ENCODE measurements at regions not wholly inside any gene's neighbourhood (a gene's known extent, or its start where the extent isn't known, plus 50 kb on each side); places are given as distances from the start of the nearest gene placed in this dataset.

DNA sequence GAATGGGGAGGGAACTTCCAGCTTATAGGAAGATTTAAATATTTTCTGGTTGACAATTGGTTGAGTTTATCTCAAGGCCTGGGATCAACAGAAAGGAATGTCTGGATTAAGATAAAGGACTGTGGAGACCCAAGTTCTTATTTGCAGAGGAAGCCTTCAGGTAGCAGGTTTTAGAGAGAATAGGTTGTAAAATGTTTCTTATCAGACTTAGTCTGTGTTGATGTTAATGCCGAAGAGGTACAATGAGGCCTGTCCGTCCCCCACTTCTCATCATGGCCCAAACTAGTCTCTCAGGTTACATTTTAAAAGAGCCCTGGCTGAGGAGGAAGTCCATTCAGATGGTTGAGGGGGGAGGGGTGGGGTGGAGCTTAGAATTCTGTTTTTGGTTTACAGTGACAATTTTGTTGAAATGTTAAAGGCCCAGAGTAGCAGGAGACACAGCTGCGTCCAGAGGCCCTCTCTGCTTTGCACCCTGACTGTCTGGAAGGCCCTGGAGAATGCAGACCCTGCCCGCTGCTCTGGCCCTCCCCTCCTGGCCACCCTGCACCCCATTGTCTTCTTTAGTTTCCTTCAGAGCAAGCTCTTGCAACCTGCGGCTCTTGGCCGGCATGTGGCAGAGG is 672.5 kb upstream of the TMEM132C start:
- H3K4me3 ChIP-seq (ENCODE audit: low read length in 2 of 2), result no peak overlapping the region
- H3K9me3 ChIP-seq (replicated peaks in 1 of 2; ENCODE audit: control insufficient read depth in 2 of 2, insufficient read depth in 1 of 2, low read depth in 1 of 2, low read length in 2 of 2), result no peaks in the 10 kb centered on the region

GRCh38 chr12:127595506-127595905 is 671.5 kb upstream of the TMEM132C start:
- Histone ChIP-seq H4K91ac (ENCODE audit: low read depth, low read length, poor library complexity) (no peak overlapping the region), H3K27me3 (ENCODE audit: control insufficient read depth in 3 of 3, insufficient read depth in 3 of 3, low read depth in 1 of 3, low read length in 3 of 3) (no peaks in the 10 kb centered on the region), H2BK15ac (ENCODE audit: low read length) (no peak overlapping the region), H2BK120ac (ENCODE audit: low read depth, low read length) (no peak overlapping the region), H3K14ac (ENCODE audit: low read length) (no peak overlapping the region), H3K27ac (replicated peaks; ENCODE audit: low read length) (no peak overlapping the region), H3K18ac (ENCODE audit: low read length) (no peak overlapping the region), H2AK5ac (ENCODE audit: low read depth, low read length) (no peak overlapping the region), H3K36me3 (replicated peaks in 1 of 2; ENCODE audit: control insufficient read depth in 2 of 2, insufficient read depth in 2 of 2, low read length in 2 of 2) (no peaks in the 10 kb centered on the region), H3K4me1 (ENCODE audit: control insufficient read depth in 2 of 2, insufficient read depth in 1 of 2, low read depth in 1 of 2, low read length in 2 of 2) (peaks cover 0 to 1% of the 10 kb centered on the region in 2 donors), H3K4me3 (ENCODE audit: low read length in 2 of 2) (no peak overlapping the region), H2AFZ (ENCODE audit: low read length) (no peak overlapping the region), H2BK12ac (ENCODE audit: low read length) (no peak overlapping the region), H3K9me3 (replicated peaks in 1 of 2; ENCODE audit: control insufficient read depth in 2 of 2, insufficient read depth in 1 of 2, low read depth in 1 of 2, low read length in 2 of 2) (no peaks in the 10 kb centered on the region), H3K4me2 (ENCODE audit: insufficient read depth, low read length, poor library complexity, severe bottlenecking) (no peak overlapping the region), H3K9ac (ENCODE audit: low read depth, low read length, poor library complexity) (no peak overlapping the region), H3K79me1 (ENCODE audit: low read depth, low read length) (no peaks in the 10 kb centered on the region), H3K23ac (ENCODE audit: low read depth, low read length, poor library complexity) (no peak overlapping the region), H3K4ac (ENCODE audit: low read length) (no peak overlapping the region), H4K8ac (ENCODE audit: low read depth, low read length) (no peak overlapping the region), H2BK5ac (ENCODE audit: low read length) (no peak overlapping the region)
- no peak for DNase-seq (ENCODE audit: low spot score)
- WGBS, 2 donors (ENCODE audit: extremely low coverage in 2 of 2, insufficient read length in 2 of 2, insufficient replicate concordance in 1 of 2), result no CpG with 5 or more reads among the region's 4 CpGs

More for the DNA sequence above, 672.5 kb upstream of the TMEM132C start:
- Histone ChIP-seq H3K4me1 (ENCODE audit: control insufficient read depth in 2 of 2, insufficient read depth in 1 of 2, low read depth in 1 of 2, low read length in 2 of 2) (peaks cover 0 to 1% of the 10 kb centered on the region in 2 donors), H3K27me3 (ENCODE audit: control insufficient read depth in 3 of 3, insufficient read depth in 3 of 3, low read depth in 1 of 3, low read length in 3 of 3) (no peaks in the 10 kb centered on the region), H3K4ac (ENCODE audit: low read length) (no peak overlapping the region), H3K9ac (ENCODE audit: low read depth, low read length, poor library complexity) (no peak overlapping the region), H3K79me1 (ENCODE audit: low read depth, low read length) (no peaks in the 10 kb centered on the region), H4K8ac (ENCODE audit: low read depth, low read length) (no peak overlapping the region), H3K18ac (ENCODE audit: low read length) (peak overlapping the region; percentile 50), H2AK5ac (ENCODE audit: low read depth, low read length) (no peak overlapping the region), H3K36me3 (replicated peaks in 1 of 2; ENCODE audit: control insufficient read depth in 2 of 2, insufficient read depth in 2 of 2, low read length in 2 of 2) (no peaks in the 10 kb centered on the region), H2BK15ac (ENCODE audit: low read length) (no peak overlapping the region), H3K27ac (replicated peaks; ENCODE audit: low read length) (peak overlapping the region; percentile 75), H3K4me2 (ENCODE audit: insufficient read depth, low read length, poor library complexity, severe bottlenecking) (no peak overlapping the region), H3K14ac (ENCODE audit: low read length) (no peak overlapping the region), H2AFZ (ENCODE audit: low read length) (peak overlapping the region; percentile 22), H2BK5ac (ENCODE audit: low read length) (no peak overlapping the region), H3K23ac (ENCODE audit: low read depth, low read length, poor library complexity) (no peak overlapping the region), H4K91ac (ENCODE audit: low read depth, low read length, poor library complexity) (no peak overlapping the region), H2BK120ac (ENCODE audit: low read depth, low read length) (no peak overlapping the region), H2BK12ac (ENCODE audit: low read length) (no peak overlapping the region)
- no peak for DNase-seq (ENCODE audit: low spot score)
- WGBS, 2 donors (ENCODE audit: extremely low coverage in 2 of 2, insufficient read length in 2 of 2, insufficient replicate concordance in 1 of 2), result no CpG with 5 or more reads among the region's 6 CpGs

GRCh38 chr12:127596891-127597290 is 670.1 kb upstream of the TMEM132C start:
- H3K18ac ChIP-seq (ENCODE audit: low read length), result no peak overlapping the region
- no CpG with 5 or more reads among the region's 4 CpGs for WGBS, 2 donors (ENCODE audit: extremely low coverage in 2 of 2, insufficient read length in 2 of 2, insufficient replicate concordance in 1 of 2)
- H3K27me3 ChIP-seq (ENCODE audit: control insufficient read depth in 3 of 3, insufficient read depth in 3 of 3, low read depth in 1 of 3, low read length in 3 of 3), result no peaks in the 10 kb centered on the region
- H3K79me1 ChIP-seq (ENCODE audit: low read depth, low read length), result no peaks in the 10 kb centered on the region
- no peak overlapping the region for H2BK15ac ChIP-seq (ENCODE audit: low read length)
- no peak overlapping the region for H3K14ac ChIP-seq (ENCODE audit: low read length)
- no peak overlapping the region for H3K4me2 ChIP-seq (ENCODE audit: insufficient read depth, low read length, poor library complexity, severe bottlenecking)
- no peak overlapping the region for H2AFZ ChIP-seq (ENCODE audit: low read length)
- H3K36me3 ChIP-seq (replicated peaks in 1 of 2; ENCODE audit: control insufficient read depth in 2 of 2, insufficient read depth in 2 of 2, low read length in 2 of 2), result no peaks in the 10 kb centered on the region
- DNase-seq (ENCODE audit: low spot score), result no peak
- H3K4me3 ChIP-seq (ENCODE audit: low read length in 2 of 2), result no peak overlapping the region
- H3K4me1 ChIP-seq (ENCODE audit: control insufficient read depth in 2 of 2, insufficient read depth in 1 of 2, low read depth in 1 of 2, low read length in 2 of 2), result peaks cover 0 to 1% of the 10 kb centered on the region in 2 donors
- H3K9me3 ChIP-seq (replicated peaks in 1 of 2; ENCODE audit: control insufficient read depth in 2 of 2, insufficient read depth in 1 of 2, low read depth in 1 of 2, low read length in 2 of 2), result no peaks in the 10 kb centered on the region
- H2BK5ac ChIP-seq (ENCODE audit: low read length), result no peak overlapping the region
- no peak overlapping the region for H3K27ac ChIP-seq (replicated peaks; ENCODE audit: low read length)
- H3K4ac ChIP-seq (ENCODE audit: low read length), result no peak overlapping the region
- H4K8ac ChIP-seq (ENCODE audit: low read depth, low read length), result no peak overlapping the region
- H2AK5ac ChIP-seq (ENCODE audit: low read depth, low read length), result no peak overlapping the region
- H2BK12ac ChIP-seq (ENCODE audit: low read length), result no peak overlapping the region
- H3K9ac ChIP-seq (ENCODE audit: low read depth, low read length, poor library complexity), result no peak overlapping the region
- H4K91ac ChIP-seq (ENCODE audit: low read depth, low read length, poor library complexity), result no peak overlapping the region
- H2BK120ac ChIP-seq (ENCODE audit: low read depth, low read length), result no peak overlapping the region
- H3K23ac ChIP-seq (ENCODE audit: low read depth, low read length, poor library complexity), result no peak overlapping the region

GRCh38 chr12:127599436-127599835 is 667.5 kb upstream of the TMEM132C start:
- Histone ChIP-seq H4K91ac (ENCODE audit: low read depth, low read length, poor library complexity) (no peak overlapping the region), H2AK5ac (ENCODE audit: low read depth, low read length) (no peak overlapping the region), H4K8ac (ENCODE audit: low read depth, low read length) (no peak overlapping the region), H3K4ac (ENCODE audit: low read length) (no peak overlapping the region), H3K4me2 (ENCODE audit: insufficient read depth, low read length, poor library complexity, severe bottlenecking) (no peak overlapping the region), H3K4me3 (ENCODE audit: low read length in 2 of 2) (no peak overlapping the region), H3K9ac (ENCODE audit: low read depth, low read length, poor library complexity) (no peak overlapping the region), H2BK12ac (ENCODE audit: low read length) (no peak overlapping the region), H2AFZ (ENCODE audit: low read length) (no peak overlapping the region), H2BK120ac (ENCODE audit: low read depth, low read length) (no peak overlapping the region), H3K36me3 (replicated peaks in 1 of 2; ENCODE audit: control insufficient read depth in 2 of 2, insufficient read depth in 2 of 2, low read length in 2 of 2) (no peaks in the 10 kb centered on the region), H3K27me3 (ENCODE audit: control insufficient read depth in 3 of 3, insufficient read depth in 3 of 3, low read depth in 1 of 3, low read length in 3 of 3) (no peaks in the 10 kb centered on the region), H3K23ac (ENCODE audit: low read depth, low read length, poor library complexity) (no peak overlapping the region), H3K79me1 (ENCODE audit: low read depth, low read length) (no peaks in the 10 kb centered on the region), H3K4me1 (ENCODE audit: control insufficient read depth in 2 of 2, insufficient read depth in 1 of 2, low read depth in 1 of 2, low read length in 2 of 2) (no peaks in the 10 kb centered on the region), H3K18ac (ENCODE audit: low read length) (no peak overlapping the region), H3K9me3 (replicated peaks in 1 of 2; ENCODE audit: control insufficient read depth in 2 of 2, insufficient read depth in 1 of 2, low read depth in 1 of 2, low read length in 2 of 2) (no peaks in the 10 kb centered on the region), H3K27ac (replicated peaks; ENCODE audit: low read length) (no peak overlapping the region), H2BK15ac (ENCODE audit: low read length) (no peak overlapping the region), H2BK5ac (ENCODE audit: low read length) (no peak overlapping the region), H3K14ac (ENCODE audit: low read length) (no peak overlapping the region)
- WGBS, 2 donors (ENCODE audit: extremely low coverage in 2 of 2, insufficient read length in 2 of 2, insufficient replicate concordance in 1 of 2), result no CpG with 5 or more reads among the region's 7 CpGs
- DNase-seq (ENCODE audit: low spot score), result no peak
